ENCODE measurements at regions not wholly inside any gene's neighbourhood (a gene's known extent, or its start where the extent isn't known, plus 50 kb on each side); places are given as distances from the start of the nearest gene placed in this dataset.

GRCh38 chr13:70969321-70969720 is 861.1 kb upstream of the KLHL1 start:
- TF ChIP-seq GATA2 (IDR thresholded peaks at IDR 0.05; ENCODE audit: low read depth, low read length) (no peak), GATA3 (IDR thresholded peaks at IDR 0.05; ENCODE audit: low read depth, low read length) (no peak)
